ENCODE measurements at regions not wholly inside any gene's neighbourhood (a gene's known extent, or its start where the extent isn't known, plus 50 kb on each side); places are given as distances from the start of the nearest gene placed in this dataset.

DNA sequence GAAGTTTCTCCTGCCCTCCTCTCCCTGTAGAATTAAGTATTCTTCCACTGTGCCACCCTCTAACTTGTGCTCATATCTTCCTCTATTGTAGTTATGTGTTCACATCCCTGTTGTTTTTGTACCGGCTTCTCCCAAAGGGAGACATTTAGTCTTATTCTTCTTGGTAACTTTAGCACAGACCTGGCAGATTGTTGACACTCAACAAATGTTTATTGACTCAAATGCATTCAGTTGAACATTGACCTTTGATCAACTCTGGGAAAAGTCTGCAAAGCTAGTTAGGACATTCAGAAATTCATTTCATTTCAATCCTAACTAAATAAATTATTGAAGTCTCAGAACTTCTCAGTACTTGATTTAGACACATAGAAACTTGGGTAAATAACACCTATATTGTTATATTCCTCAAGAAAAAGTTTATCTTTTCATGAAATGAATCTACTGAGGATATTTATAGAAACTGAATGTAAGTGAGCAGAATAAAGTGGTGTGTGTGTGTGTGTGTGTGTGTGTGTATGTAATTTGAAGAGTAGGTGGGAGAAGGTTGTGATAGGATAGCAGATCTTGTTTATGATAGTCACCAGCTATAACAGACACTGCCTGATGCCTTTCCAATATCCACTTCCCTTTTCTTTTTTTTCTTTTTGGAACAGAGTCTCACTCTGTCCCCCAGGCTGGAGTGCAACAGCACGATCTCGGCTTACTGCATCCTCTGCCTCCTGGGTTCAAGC lies 872.4 kb upstream of the CXADR start:
- H3K9ac ChIP-seq (ENCODE audit: low read depth in 1 of 2, low read length in 2 of 2), result no peak overlapping the region

DNA sequence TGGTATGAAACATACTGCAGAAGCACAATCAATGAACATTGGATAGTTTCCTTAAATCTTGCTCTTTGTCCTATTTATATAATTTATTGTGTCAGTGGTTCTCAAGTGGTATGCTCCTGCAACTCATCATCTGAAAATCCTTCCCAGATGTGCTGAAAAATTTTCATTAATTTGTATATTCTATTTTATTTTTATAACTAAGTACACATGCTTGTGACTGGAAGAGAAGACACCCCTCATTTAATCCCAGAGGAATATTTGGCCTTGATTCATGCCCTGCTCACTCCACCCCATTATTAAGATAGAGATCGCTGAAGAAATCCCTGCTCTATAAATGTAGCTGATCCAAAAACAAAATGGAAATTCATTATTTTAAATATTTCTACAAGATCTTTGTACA lies 870.5 kb upstream of the CXADR start:
- no peaks in the 10 kb centered on the region for H3K36me3 ChIP-seq (ENCODE audit: control insufficient read depth in 1 of 2, insufficient read depth in 2 of 2, low read length in 2 of 2)
- H3K9ac ChIP-seq (ENCODE audit: low read depth in 1 of 2, low read length in 2 of 2), result no peak overlapping the region
- no peak overlapping the region for H3K27ac ChIP-seq (ENCODE audit: low read depth, low read length)
- H3K4me3 ChIP-seq (ENCODE audit: low read depth in 1 of 2, low read length in 2 of 2), result no peak overlapping the region
- H3K4me1 ChIP-seq (ENCODE audit: control insufficient read depth in 1 of 2, insufficient read depth in 2 of 2, low read length in 2 of 2), result no peaks in the 10 kb centered on the region
- no peaks in the 10 kb centered on the region for H3K27me3 ChIP-seq (ENCODE audit: control insufficient read depth in 1 of 2, insufficient read depth in 2 of 2, low read length in 2 of 2)
- H3K9me3 ChIP-seq (ENCODE audit: control insufficient read depth in 1 of 2, low read length in 2 of 2), result peaks cover 8 to 22% of the 10 kb centered on the region in 2 donors

More for the DNA sequence above, 872.4 kb upstream of the CXADR start:
- Histone ChIP-seq H3K27ac (ENCODE audit: low read depth, low read length) (no peak overlapping the region), H3K27me3 (ENCODE audit: control insufficient read depth in 1 of 2, insufficient read depth in 2 of 2, low read length in 2 of 2) (no peaks in the 10 kb centered on the region), H3K4me1 (ENCODE audit: control insufficient read depth in 1 of 2, insufficient read depth in 2 of 2, low read length in 2 of 2) (no peaks in the 10 kb centered on the region), H3K36me3 (ENCODE audit: control insufficient read depth in 1 of 2, insufficient read depth in 2 of 2, low read length in 2 of 2) (no peaks in the 10 kb centered on the region), H3K9me3 (ENCODE audit: control insufficient read depth in 1 of 2, low read length in 2 of 2) (peaks cover 8 to 22% of the 10 kb centered on the region in 2 donors), H3K4me3 (ENCODE audit: low read depth in 1 of 2, low read length in 2 of 2) (no peak overlapping the region)

- Histone ChIP-seq H3K9ac (ENCODE audit: low read depth in 1 of 2, low read length in 2 of 2) (no peak overlapping the region), H3K4me3 (ENCODE audit: low read depth in 1 of 2, low read length in 2 of 2) (no peak overlapping the region), H3K36me3 (ENCODE audit: control insufficient read depth in 1 of 2, insufficient read depth in 2 of 2, low read length in 2 of 2) (no peaks in the 10 kb centered on the region), H3K27me3 (ENCODE audit: control insufficient read depth in 1 of 2, insufficient read depth in 2 of 2, low read length in 2 of 2) (no peaks in the 10 kb centered on the region), H3K9me3 (ENCODE audit: control insufficient read depth in 1 of 2, low read length in 2 of 2) (peaks cover 6 to 20% of the 10 kb centered on the region in 2 donors), H3K4me1 (ENCODE audit: control insufficient read depth in 1 of 2, insufficient read depth in 2 of 2, low read length in 2 of 2) (no peaks in the 10 kb centered on the region), H3K27ac (ENCODE audit: low read depth, low read length) (no peak overlapping the region)
These were observed 868.2 kb upstream of the CXADR start for GRCh38 chr21:16644685-16645084.

DNA sequence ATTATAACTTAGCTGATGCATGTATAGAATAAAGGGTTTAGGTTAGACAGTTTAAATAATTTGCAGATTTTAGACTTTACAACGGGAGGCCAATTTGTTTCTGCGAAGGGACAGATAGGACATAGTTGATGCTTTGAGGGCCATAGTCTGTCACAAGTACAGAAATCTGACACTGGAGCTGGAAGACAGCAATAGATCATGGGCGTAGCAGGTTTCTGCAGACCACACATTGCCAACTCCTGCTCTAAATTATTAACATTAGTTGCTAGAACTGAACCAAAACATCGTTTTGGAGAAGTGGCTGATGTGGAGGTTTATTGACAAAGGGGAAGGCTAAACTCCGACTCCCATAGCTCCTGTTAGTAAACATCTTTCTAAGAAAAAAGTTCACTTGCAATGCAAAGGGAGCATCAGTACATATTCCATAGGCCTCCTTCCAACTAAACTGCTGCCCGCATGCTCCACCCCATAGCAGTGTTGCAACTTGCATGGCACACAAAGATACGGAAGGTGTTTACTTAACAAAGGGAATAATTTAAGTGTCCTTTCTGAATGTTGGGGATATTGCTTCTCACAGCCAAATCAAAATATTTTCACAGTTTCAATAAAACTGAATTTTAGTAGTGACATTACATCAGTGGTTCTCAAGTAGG lies 862.0 kb upstream of the CXADR start:
- Histone ChIP-seq H3K27me3 (ENCODE audit: control insufficient read depth in 1 of 2, insufficient read depth in 2 of 2, low read length in 2 of 2) (no peaks in the 10 kb centered on the region), H3K4me3 (ENCODE audit: low read depth in 1 of 2, low read length in 2 of 2) (no peak overlapping the region), H3K36me3 (ENCODE audit: control insufficient read depth in 1 of 2, insufficient read depth in 2 of 2, low read length in 2 of 2) (no peaks in the 10 kb centered on the region), H3K9me3 (ENCODE audit: control insufficient read depth in 1 of 2, low read length in 2 of 2) (peaks cover 2 to 14% of the 10 kb centered on the region in 2 donors), H3K27ac (ENCODE audit: low read depth, low read length) (no peak overlapping the region), H3K9ac (ENCODE audit: low read depth in 1 of 2, low read length in 2 of 2) (no peak overlapping the region), H3K4me1 (ENCODE audit: control insufficient read depth in 1 of 2, insufficient read depth in 2 of 2, low read length in 2 of 2) (no peaks in the 10 kb centered on the region)

GRCh38 chr21:16651956-16652355 lies 860.9 kb upstream of the CXADR start:
- H3K27me3 ChIP-seq (ENCODE audit: control insufficient read depth in 1 of 2, insufficient read depth in 2 of 2, low read length in 2 of 2), result no peaks in the 10 kb centered on the region
- H3K9ac ChIP-seq (ENCODE audit: low read depth in 1 of 2, low read length in 2 of 2), result no peak overlapping the region
- H3K4me3 ChIP-seq (ENCODE audit: low read depth in 1 of 2, low read length in 2 of 2), result no peak overlapping the region
- peaks cover 2 to 20% of the 10 kb centered on the region in 2 donors for H3K9me3 ChIP-seq (ENCODE audit: control insufficient read depth in 1 of 2, low read length in 2 of 2)
- no peak overlapping the region for H3K27ac ChIP-seq (ENCODE audit: low read depth, low read length)
- H3K4me1 ChIP-seq (ENCODE audit: control insufficient read depth in 1 of 2, insufficient read depth in 2 of 2, low read length in 2 of 2), result no peaks in the 10 kb centered on the region
- H3K36me3 ChIP-seq (ENCODE audit: control insufficient read depth in 1 of 2, insufficient read depth in 2 of 2, low read length in 2 of 2), result no peaks in the 10 kb centered on the region

- Histone ChIP-seq H3K9me3 (ENCODE audit: control insufficient read depth in 1 of 2, low read length in 2 of 2) (peaks cover 4 to 5% of the 10 kb centered on the region in 2 donors), H3K27ac (ENCODE audit: low read depth, low read length) (no peak overlapping the region), H3K27me3 (ENCODE audit: control insufficient read depth in 1 of 2, insufficient read depth in 2 of 2, low read length in 2 of 2) (no peaks in the 10 kb centered on the region), H3K9ac (ENCODE audit: low read depth in 1 of 2, low read length in 2 of 2) (no peak overlapping the region), H3K4me3 (ENCODE audit: low read depth in 1 of 2, low read length in 2 of 2) (no peak overlapping the region), H3K4me1 (ENCODE audit: control insufficient read depth in 1 of 2, insufficient read depth in 2 of 2, low read length in 2 of 2) (no peaks in the 10 kb centered on the region), H3K36me3 (ENCODE audit: control insufficient read depth in 1 of 2, insufficient read depth in 2 of 2, low read length in 2 of 2) (no peaks in the 10 kb centered on the region)
These were observed 849.4 kb upstream of the CXADR start for GRCh38 chr21:16663436-16663835.

DNA sequence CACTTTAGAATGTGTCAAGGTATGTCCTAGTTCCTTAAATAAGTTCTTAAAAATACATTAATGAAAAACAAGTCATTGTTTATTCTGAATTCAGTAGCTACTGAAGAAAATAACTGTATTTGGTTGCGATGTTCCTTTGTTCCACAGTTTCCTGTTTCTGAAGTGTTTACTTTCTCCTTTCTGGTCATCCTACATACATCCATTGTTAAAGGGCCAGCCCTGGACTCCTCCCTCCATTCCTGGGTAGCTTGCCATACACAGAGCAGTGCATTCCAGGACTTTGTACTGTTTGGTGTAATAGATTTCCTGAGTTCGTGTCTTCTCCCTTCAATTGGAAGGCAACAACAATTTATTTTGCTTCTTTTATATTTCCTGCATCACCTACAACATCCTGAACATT lies 845.4 kb upstream of the CXADR start:
- Histone ChIP-seq H3K4me3 (ENCODE audit: low read depth in 1 of 2, low read length in 2 of 2) (no peak overlapping the region), H3K27ac (ENCODE audit: low read depth, low read length) (no peak overlapping the region), H3K27me3 (ENCODE audit: control insufficient read depth in 1 of 2, insufficient read depth in 2 of 2, low read length in 2 of 2) (no peaks in the 10 kb centered on the region), H3K9me3 (ENCODE audit: control insufficient read depth in 1 of 2, low read length in 2 of 2) (peaks cover 5 to 13% of the 10 kb centered on the region in 2 donors), H3K9ac (ENCODE audit: low read depth in 1 of 2, low read length in 2 of 2) (no peak overlapping the region), H3K4me1 (ENCODE audit: control insufficient read depth in 1 of 2, insufficient read depth in 2 of 2, low read length in 2 of 2) (no peaks in the 10 kb centered on the region), H3K36me3 (ENCODE audit: control insufficient read depth in 1 of 2, insufficient read depth in 2 of 2, low read length in 2 of 2) (no peaks in the 10 kb centered on the region)

DNA sequence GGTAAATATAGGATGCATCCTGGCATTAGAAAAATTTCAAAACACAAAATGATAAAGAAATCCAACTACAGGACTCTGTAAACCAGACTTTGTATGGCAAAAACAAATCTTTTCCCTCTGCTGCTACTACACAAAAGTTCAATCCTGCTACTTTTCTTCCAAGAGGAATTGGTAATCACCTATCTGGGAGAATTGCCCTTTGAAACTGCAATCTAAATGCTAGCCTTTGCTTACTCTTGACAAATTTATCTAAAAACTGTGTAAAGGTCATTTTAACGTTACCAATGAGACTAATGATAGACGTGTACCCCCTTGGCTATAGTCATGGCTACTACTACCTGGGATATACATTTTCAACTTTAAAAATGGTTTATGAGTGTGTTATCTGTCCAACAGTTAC lies 837.9 kb upstream of the CXADR start:
- no peak overlapping the region for H3K9ac ChIP-seq (ENCODE audit: low read depth in 1 of 2, low read length in 2 of 2)
- H3K9me3 ChIP-seq (ENCODE audit: control insufficient read depth in 1 of 2, low read length in 2 of 2), result peaks cover 11 to 14% of the 10 kb centered on the region in 2 donors
- H3K4me1 ChIP-seq (ENCODE audit: control insufficient read depth in 1 of 2, insufficient read depth in 2 of 2, low read length in 2 of 2), result no peaks in the 10 kb centered on the region
- H3K27ac ChIP-seq (ENCODE audit: low read depth, low read length), result no peak overlapping the region
- H3K4me3 ChIP-seq (ENCODE audit: low read depth in 1 of 2, low read length in 2 of 2), result no peak overlapping the region
- no peaks in the 10 kb centered on the region for H3K36me3 ChIP-seq (ENCODE audit: control insufficient read depth in 1 of 2, insufficient read depth in 2 of 2, low read length in 2 of 2)
- H3K27me3 ChIP-seq (ENCODE audit: control insufficient read depth in 1 of 2, insufficient read depth in 2 of 2, low read length in 2 of 2), result no peaks in the 10 kb centered on the region

GRCh38 chr21:16676391-16676790 lies 836.5 kb upstream of the CXADR start:
- no peaks in the 10 kb centered on the region for H3K36me3 ChIP-seq (ENCODE audit: control insufficient read depth in 1 of 2, insufficient read depth in 2 of 2, low read length in 2 of 2)
- H3K4me1 ChIP-seq (ENCODE audit: control insufficient read depth in 1 of 2, insufficient read depth in 2 of 2, low read length in 2 of 2), result no peaks in the 10 kb centered on the region
- H3K27ac ChIP-seq (ENCODE audit: low read depth, low read length), result no peak overlapping the region
- peaks cover 9 to 13% of the 10 kb centered on the region in 2 donors for H3K9me3 ChIP-seq (ENCODE audit: control insufficient read depth in 1 of 2, low read length in 2 of 2)
- H3K27me3 ChIP-seq (ENCODE audit: control insufficient read depth in 1 of 2, insufficient read depth in 2 of 2, low read length in 2 of 2), result no peaks in the 10 kb centered on the region
- H3K4me3 ChIP-seq (ENCODE audit: low read depth in 1 of 2, low read length in 2 of 2), result no peak overlapping the region
- no peak overlapping the region for H3K9ac ChIP-seq (ENCODE audit: low read depth in 1 of 2, low read length in 2 of 2)

GRCh38 chr21:16678429-16679160 lies 834.2 kb upstream of the CXADR start:
- Histone ChIP-seq H3K4me3 (ENCODE audit: low read depth in 1 of 2, low read length in 2 of 2) (no peak overlapping the region), H3K27ac (ENCODE audit: low read depth, low read length) (no peak overlapping the region), H3K9ac (ENCODE audit: low read depth in 1 of 2, low read length in 2 of 2) (no peak overlapping the region), H3K36me3 (ENCODE audit: control insufficient read depth in 1 of 2, insufficient read depth in 2 of 2, low read length in 2 of 2) (no peaks in the 10 kb centered on the region), H3K9me3 (ENCODE audit: control insufficient read depth in 1 of 2, low read length in 2 of 2) (peaks cover 9 to 13% of the 10 kb centered on the region in 2 donors), H3K27me3 (ENCODE audit: control insufficient read depth in 1 of 2, insufficient read depth in 2 of 2, low read length in 2 of 2) (no peaks in the 10 kb centered on the region), H3K4me1 (ENCODE audit: control insufficient read depth in 1 of 2, insufficient read depth in 2 of 2, low read length in 2 of 2) (no peaks in the 10 kb centered on the region)

Data from duodenal mucosa (tissue), 2 donors.